Activated naive CD8-positive, alpha-beta T cell treated with anti-CD3 and anti-CD28 coated beads, Interleukin-2, amount 10 ng/mL, durations not matched to agents 7 days and 5 days (primary cell): ENCODE measurements at regions not wholly inside any gene's neighbourhood (a gene's known extent, or its start where the extent isn't known, plus 50 kb on each side); places are given as distances from the start of the nearest gene placed in this dataset.

Source experiments
- ATAC-seq: fragments of 150-1000 bp; cut with Tn5 transposase; one replicate; pipeline ENCODE4 v1.10.0; 2021; ENCODE audit warnings: low read depth, moderate library complexity
- POLR2A ChIA-PET: fragments of 350-600 bp; sonication (Branson Sonifier 250); formaldehyde crosslinking; loops from one replicate; lab custom pipeline; 2021; ENCODE audit warnings: antibody characterized with exemption; lab: Charles Lee
- DNase-seq: peaks from one replicate; pipeline ENCODE4 v3.0.0; 2021
- H3K27ac Mint-ChIP-seq: one replicate; pipeline ENCODE4 v1.8.0; 2022; ENCODE audit warnings: mild to moderate bottlenecking, mixed read lengths
- H3K27me3 Mint-ChIP-seq: one replicate; pipeline ENCODE4 v1.8.0; 2022; ENCODE audit warnings: mild to moderate bottlenecking, moderate library complexity, mixed read lengths
- H3K36me3 Mint-ChIP-seq: one replicate; pipeline ENCODE4 v1.8.0; 2021; ENCODE audit warnings: mild to moderate bottlenecking, mixed read lengths
- H3K4me1 Mint-ChIP-seq: one replicate; pipeline ENCODE4 v1.8.0; 2021; ENCODE audit warnings: mixed read lengths
- H3K4me3 Mint-ChIP-seq: one replicate; pipeline ENCODE4 v1.8.0; 2022; ENCODE audit warnings: mild to moderate bottlenecking, moderate library complexity, mixed read lengths
- H3K9me3 Mint-ChIP-seq: one replicate; pipeline ENCODE4 v1.8.0; 2021; ENCODE audit warnings: mixed read lengths

DNA sequence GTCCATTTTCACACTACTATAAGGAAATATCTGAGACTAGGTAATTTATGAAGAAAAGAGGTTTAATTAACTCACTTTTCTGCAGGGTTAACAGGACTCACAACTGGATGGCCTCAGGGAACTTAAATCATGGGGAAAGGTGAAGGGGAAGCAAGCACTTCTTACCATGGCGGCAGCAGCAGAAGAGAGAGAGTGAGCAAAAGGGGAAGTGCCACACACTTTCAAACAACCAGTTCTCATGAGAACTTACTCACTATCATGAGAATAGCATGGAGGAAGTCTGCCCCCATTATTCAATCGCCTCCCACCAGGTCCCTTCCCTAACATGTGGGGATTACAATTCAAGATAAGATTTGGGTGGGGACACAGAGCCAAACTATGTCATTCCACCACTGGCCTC, 55.1 kb upstream of the NETO1 start:
- Mint-ChIP-seq H3K36me3 (no peaks in the 10 kb centered on the region), H3K27me3 (no peaks in the 10 kb centered on the region), H3K4me1 (no peaks in the 10 kb centered on the region), H3K4me3 (no peak overlapping the region), H3K9me3 (peaks cover 13% of the 10 kb centered on the region), H3K27ac (no peak overlapping the region)
- DNase-seq (no peak), ATAC-seq (no peak)
- POLR2A ChIA-PET = no interaction called here
